Gastroesophageal sphincter (tissue), 3 donors: ENCODE measurements at regions not wholly inside any gene's neighbourhood (a gene's known extent, or its start where the extent isn't known, plus 50 kb on each side); places are given as distances from the start of the nearest gene placed in this dataset.

ENCODE experiments used
- POLR2AphosphoS5 ChIP-seq: sonication (generic); formaldehyde crosslinking; IDR thresholded peaks from one replicate; pipeline ENCODE4 v1.6.1; 2017; ENCODE audit warnings: antibody characterized with exemption
- TF ChIP-seq, protein P1 (sequence below), 4 experiments: fragments of 200-600 bp in 2 of 4; fragments of 450-650 bp in 2 of 4; sonication (generic) in 1 of 4; IDR thresholded peaks; one replicate each; pipeline ENCODE4 v1.5.1; 2017 to 2019; ENCODE audit warnings: antibody characterized with exemption in 4 of 4, mild to moderate bottlenecking in 2 of 4, moderate library complexity in 2 of 4

DNA sequence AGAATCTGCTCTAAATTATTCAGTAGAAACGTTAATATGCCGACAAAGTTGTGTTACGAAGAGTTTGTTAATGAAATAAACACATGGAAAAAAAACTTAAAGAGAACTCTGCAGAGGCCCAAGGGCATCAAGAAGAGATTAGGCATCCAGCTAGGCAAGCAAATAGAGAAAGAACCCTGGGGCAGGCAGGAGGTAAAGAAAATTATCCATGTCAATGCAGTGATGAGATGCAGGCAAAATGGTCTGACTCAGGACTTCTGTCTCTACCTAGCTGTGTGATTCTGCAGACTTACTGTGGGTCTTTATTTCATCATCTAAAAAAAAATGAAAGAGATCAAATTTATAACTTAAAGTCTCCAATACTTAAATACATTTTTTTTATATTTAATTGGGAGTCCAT is 448.0 kb downstream of the HAO1 start:
- TF ChIP-seq POLR2AphosphoS5: no peak
- TF ChIP-seq, protein P1, sequence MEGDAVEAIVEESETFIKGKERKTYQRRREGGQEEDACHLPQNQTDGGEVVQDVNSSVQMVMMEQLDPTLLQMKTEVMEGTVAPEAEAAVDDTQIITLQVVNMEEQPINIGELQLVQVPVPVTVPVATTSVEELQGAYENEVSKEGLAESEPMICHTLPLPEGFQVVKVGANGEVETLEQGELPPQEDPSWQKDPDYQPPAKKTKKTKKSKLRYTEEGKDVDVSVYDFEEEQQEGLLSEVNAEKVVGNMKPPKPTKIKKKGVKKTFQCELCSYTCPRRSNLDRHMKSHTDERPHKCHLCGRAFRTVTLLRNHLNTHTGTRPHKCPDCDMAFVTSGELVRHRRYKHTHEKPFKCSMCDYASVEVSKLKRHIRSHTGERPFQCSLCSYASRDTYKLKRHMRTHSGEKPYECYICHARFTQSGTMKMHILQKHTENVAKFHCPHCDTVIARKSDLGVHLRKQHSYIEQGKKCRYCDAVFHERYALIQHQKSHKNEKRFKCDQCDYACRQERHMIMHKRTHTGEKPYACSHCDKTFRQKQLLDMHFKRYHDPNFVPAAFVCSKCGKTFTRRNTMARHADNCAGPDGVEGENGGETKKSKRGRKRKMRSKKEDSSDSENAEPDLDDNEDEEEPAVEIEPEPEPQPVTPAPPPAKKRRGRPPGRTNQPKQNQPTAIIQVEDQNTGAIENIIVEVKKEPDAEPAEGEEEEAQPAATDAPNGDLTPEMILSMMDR (IDR thresholded peaks at IDR 0.05): no peak
